ENCODE measurements at regions not wholly inside any gene's neighbourhood (a gene's known extent, or its start where the extent isn't known, plus 50 kb on each side); places are given as distances from the start of the nearest gene placed in this dataset.

DNA sequence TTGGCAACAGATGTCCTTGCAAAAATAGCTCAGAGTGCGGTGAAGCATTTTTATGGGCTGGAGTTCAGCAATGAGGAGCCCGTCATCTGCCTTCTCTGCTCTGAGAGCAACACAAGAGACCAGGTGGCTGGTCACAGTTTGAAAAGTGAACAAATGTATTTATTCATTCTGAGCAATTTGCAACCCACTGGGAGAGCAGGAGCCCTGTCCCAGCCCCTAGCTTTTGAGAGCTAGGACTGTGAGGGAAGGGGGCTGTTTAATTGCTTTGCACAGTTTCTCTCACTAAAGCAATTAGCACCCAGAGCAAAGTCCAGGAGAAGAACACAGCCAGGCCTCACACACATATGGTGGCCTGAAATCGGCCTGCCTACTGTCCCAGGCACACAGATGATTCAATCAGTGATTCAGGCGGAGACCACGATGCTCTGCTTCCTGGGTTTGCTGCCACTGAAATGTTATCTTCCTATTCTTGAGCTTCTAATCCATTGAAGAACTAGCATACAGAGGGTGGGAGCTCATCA is 646.1 kb upstream of the ACVR2A start:
- Histone ChIP-seq H3K27me3 (ENCODE audit: insufficient read depth, low read length) (no peaks in the 10 kb centered on the region), H3K79me2 (ENCODE audit: insufficient read depth, low read length) (no peaks in the 10 kb centered on the region), H4K5ac (ENCODE audit: insufficient read length, low read depth, low read length) (no peak overlapping the region), H3K4me1 (ENCODE audit: insufficient read depth, low read length) (peaks cover 7% of the 10 kb centered on the region; the same call in 1 of the 2 replicates), H3K14ac (ENCODE audit: insufficient read depth, low read length) (peak overlapping the region; percentile 63; the same call in 1 of the 2 replicates), H4K91ac (ENCODE audit: insufficient read length, low read depth, low read length) (no peak overlapping the region), H3K4ac (ENCODE audit: low read depth, low read length) (no peak overlapping the region), H2BK20ac (ENCODE audit: low read depth, low read length, poor library complexity, severe bottlenecking) (no peak overlapping the region), H4K8ac (replicated peaks; ENCODE audit: insufficient read length, low read depth, low read length) (no peak overlapping the region), H2BK120ac (ENCODE audit: low read depth, low read length, poor library complexity, severe bottlenecking) (no peak overlapping the region), H3K56ac (ENCODE audit: insufficient read length, low read depth, low read length) (no peak overlapping the region), H3K79me1 (ENCODE audit: insufficient read depth, low read depth, low read length, poor library complexity, severe bottlenecking) (no peaks in the 10 kb centered on the region), H2BK15ac (ENCODE audit: low read depth, low read length) (no peak overlapping the region), H2BK12ac (ENCODE audit: insufficient read length, low read depth, low read length) (no peak overlapping the region), H3K9ac (ENCODE audit: extremely low read depth, insufficient read length, low read length) (no peak overlapping the region), H3K23ac (ENCODE audit: insufficient read length, low read depth, low read length) (no peak overlapping the region), H3K27ac (ENCODE audit: insufficient read length, low read depth, low read length) (no peak overlapping the region), H3K9me3 (ENCODE audit: control insufficient read depth, low read depth, low read length) (no peaks in the 10 kb centered on the region), H2BK5ac (ENCODE audit: insufficient read length, low read length) (no peak overlapping the region), H2AFZ (ENCODE audit: low read length) (no peak overlapping the region), H3K23me2 (ENCODE audit: insufficient read length, low read depth, low read length, poor library complexity, severe bottlenecking) (no peaks in the 10 kb centered on the region), H3K4me2 (ENCODE audit: insufficient read depth, insufficient read length, low read length) (no peak overlapping the region), H4K20me1 (ENCODE audit: control insufficient read depth, insufficient read depth, insufficient read length) (no peaks in the 10 kb centered on the region), H3K18ac (ENCODE audit: insufficient read length, low read depth, low read length) (no peak overlapping the region), H2AK5ac (ENCODE audit: insufficient read length, low read length) (no peak overlapping the region), H3T11ph (ENCODE audit: low read length) (no peak overlapping the region)
- no peaks in the 10 kb centered on the region for H3K9me3 Mint-ChIP-seq
- whole genome bisulfite sequencing (ENCODE audit: extremely low coverage, insufficient read length, low lambda C conversion rate): no CpG with 5 or more reads among the region's 5 CpGs
- DNase-seq: no peak
- no peaks in the 10 kb centered on the region for H3K27me3 Mint-ChIP-seq (ENCODE audit: low read depth)
- peaks cover 53 to 54% of the 10 kb centered on the region in 2 experiments for H3K4me1 Mint-ChIP-seq
- no peaks in the 10 kb centered on the region; a peak in 1 of 7 replicates for H3K36me3 Mint-ChIP-seq (ENCODE audit: insufficient read depth in 1 of 3, low read depth in 3 of 3)
- no peak overlapping the region for H3K4me3 Mint-ChIP-seq
- peak overlapping the region in 2 of 3 experiments; percentile 20 to 71; a peak in 2 of 7 replicates for H3K27ac Mint-ChIP-seq
- no peak for TF ChIP-seq CTCF (conservative IDR thresholded peaks at IDR 0.05)
